PC-3 (cell line): ENCODE measurements at regions not wholly inside any gene's neighbourhood (a gene's known extent, or its start where the extent isn't known, plus 50 kb on each side); places are given as distances from the start of the nearest gene placed in this dataset.

ENCODE experiments used
- ATAC-seq: fragments of 200-7000 bp; cut with Tn5 transposase; 2 replicates; pipeline ENCODE4 v1.9.1; 2020; ENCODE audit warnings: mild to moderate bottlenecking, moderate library complexity
- BruUV-seq: library from RNA; stranded (reverse); fragments of 400-500 nt; replicated peaks from 2 replicates; lab custom pipeline; 2021; lab: Mats Ljungman, UMichigan
- CTCF ChIA-PET: fragments of 300-600 bp; sonication (Branson Sonifier 250); formaldehyde crosslinking; loops from one replicate; lab custom pipeline; 2022; ENCODE audit warnings: antibody characterized with exemption; lab: Charles Lee
- POLR2A ChIA-PET: fragments of 300-600 bp; sonication (Branson Sonifier 250); formaldehyde crosslinking; loops from one replicate; lab custom pipeline; 2022; ENCODE audit warnings: antibody characterized with exemption; ENCODE audit not compliant: unreplicated experiment; lab: Charles Lee
- DNase-seq: peaks from one replicate; pipeline ENCODE4 v3.0.0-alpha.2; 2015
- H2AFZ ChIP-seq: fragments of 300-600 bp; sonication (generic); 2 replicates; pipeline ENCODE4 v1.6.0; 2016; ENCODE audit warnings: antibody characterized with exemption, low read length
- H3F3A ChIP-seq: fragments of 300-600 bp; sonication (generic); one replicate; pipeline ENCODE4 v1.6.0; 2017; ENCODE audit warnings: antibody characterized with exemption, low read length, control low read depth, mild to moderate bottlenecking; ENCODE audit not compliant: unreplicated experiment
- H3K27ac ChIP-seq: fragments of 300-600 bp; sonication (generic); 2 replicates; pipeline ENCODE4 v1.5.1; 2016; ENCODE audit warnings: mild to moderate bottlenecking, low read length
- H3K27me3 ChIP-seq: fragments of 300-600 bp; sonication (generic); 2 replicates; pipeline ENCODE4 v1.6.1; 2016; ENCODE audit warnings: low read length, mixed read lengths
- H3K36me3 ChIP-seq: fragments of 300-600 bp; sonication (generic); 2 replicates; pipeline ENCODE4 v1.6.1; 2016; ENCODE audit warnings: low read depth, mixed run types, low read length, mixed read lengths
- H3K4me1 ChIP-seq: fragments of 300-600 bp; sonication (generic); 2 replicates; pipeline ENCODE4 v1.5.1; 2016; ENCODE audit warnings: low read length; ENCODE audit not compliant: insufficient read depth
- H3K4me2 ChIP-seq: fragments of 300-600 bp; sonication (generic); 2 replicates; pipeline ENCODE4 v1.6.0; 2016; ENCODE audit warnings: low read length
- H3K4me3 ChIP-seq: fragments of 300-600 bp; sonication (generic); 2 replicates; pipeline ENCODE4 v1.5.1; 2016; ENCODE audit warnings: mild to moderate bottlenecking, low read length, mixed read lengths
- H3K79me2 ChIP-seq: fragments of 300-600 bp; sonication (generic); 2 replicates; pipeline ENCODE4 v1.6.1; 2017; ENCODE audit warnings: low read length, mixed read lengths
- H3K9ac ChIP-seq: fragments of 300-600 bp; sonication (generic); 2 replicates; pipeline ENCODE4 v1.6.0; 2016; ENCODE audit warnings: mild to moderate bottlenecking, low read length
- H3K9me2 ChIP-seq: fragments of 300-600 bp; sonication (generic); replicated peaks from 2 replicates; pipeline ENCODE4 v1.6.1; 2016; ENCODE audit warnings: mixed run types, low read length, mixed read lengths
- H3K9me3 ChIP-seq: fragments of 300-600 bp; sonication (generic); 2 replicates; pipeline ENCODE4 v1.6.1; 2016; ENCODE audit warnings: low read length, mixed read lengths
- H4K20me1 ChIP-seq: fragments of 300-600 bp; sonication (generic); 2 replicates; pipeline ENCODE4 v1.6.1; 2016; ENCODE audit warnings: low read length, mixed read lengths
- CTCF ChIP-seq: fragments of 300-600 bp; sonication (generic); conservative IDR thresholded peaks from 2 replicates; pipeline ENCODE4 v1.5.1; 2017; ENCODE audit warnings: antibody characterized with exemption, low read depth, mild to moderate bottlenecking, low read length
- EZH2 ChIP-seq: fragments of 300-600 bp; sonication (generic); IDR thresholded peaks from one replicate; pipeline ENCODE4 v1.6.1; 2017; ENCODE audit warnings: antibody characterized with exemption, mild to moderate bottlenecking, low read length; ENCODE audit not compliant: unreplicated experiment
- EZH2phosphoT487 ChIP-seq: fragments of 300-600 bp; sonication (generic); IDR thresholded peaks from 2 replicates; pipeline ENCODE4 v1.6.1; 2018; ENCODE audit warnings: mild to moderate bottlenecking, antibody characterized with exemption, low read length, borderline replicate concordance
- intact Hi-C: fragments of 100-400 bp; cut with micrococcal nuclease; formaldehyde crosslinking; loops from 2 replicates; pipeline ENCODE4 v1.9.0; 2023

GRCh38 chr6:163837691-163838431, 423.3 kb downstream of the QKI start:
- no peak overlapping the region for H3K27ac ChIP-seq
- no peak overlapping the region for H3K9ac ChIP-seq
- no peaks in the 10 kb centered on the region for H3K9me3 ChIP-seq
- no peaks in the 10 kb centered on the region for H3K36me3 ChIP-seq
- ChIA-PET CTCF (no interaction called here), POLR2A (no interaction called here)
- intact Hi-C loops, result no loop called here
- no peak overlapping the region for H3K4me2 ChIP-seq
- H2AFZ ChIP-seq, result no peak overlapping the region
- no peak overlapping the region for H3K4me3 ChIP-seq
- no peaks in the 10 kb centered on the region for H3K4me1 ChIP-seq
- no TSS peak for BruUV-seq
- DNase-seq (no peak), ATAC-seq (no peak)
- 0 out of 2 replicates have a peak, but pooled peaks cover 7% of the 10 kb centered on the region for H3K27me3 ChIP-seq
- H4K20me1 ChIP-seq, result no peaks in the 10 kb centered on the region
- TF ChIP-seq CTCF (no peak), EZH2phosphoT487 (no peak), EZH2 (no peak)
- H3K79me2 ChIP-seq, result no peaks in the 10 kb centered on the region
- no peaks in the 10 kb centered on the region for H3F3A ChIP-seq
- H3K9me2 ChIP-seq, result no peaks in the 10 kb centered on the region

DNA sequence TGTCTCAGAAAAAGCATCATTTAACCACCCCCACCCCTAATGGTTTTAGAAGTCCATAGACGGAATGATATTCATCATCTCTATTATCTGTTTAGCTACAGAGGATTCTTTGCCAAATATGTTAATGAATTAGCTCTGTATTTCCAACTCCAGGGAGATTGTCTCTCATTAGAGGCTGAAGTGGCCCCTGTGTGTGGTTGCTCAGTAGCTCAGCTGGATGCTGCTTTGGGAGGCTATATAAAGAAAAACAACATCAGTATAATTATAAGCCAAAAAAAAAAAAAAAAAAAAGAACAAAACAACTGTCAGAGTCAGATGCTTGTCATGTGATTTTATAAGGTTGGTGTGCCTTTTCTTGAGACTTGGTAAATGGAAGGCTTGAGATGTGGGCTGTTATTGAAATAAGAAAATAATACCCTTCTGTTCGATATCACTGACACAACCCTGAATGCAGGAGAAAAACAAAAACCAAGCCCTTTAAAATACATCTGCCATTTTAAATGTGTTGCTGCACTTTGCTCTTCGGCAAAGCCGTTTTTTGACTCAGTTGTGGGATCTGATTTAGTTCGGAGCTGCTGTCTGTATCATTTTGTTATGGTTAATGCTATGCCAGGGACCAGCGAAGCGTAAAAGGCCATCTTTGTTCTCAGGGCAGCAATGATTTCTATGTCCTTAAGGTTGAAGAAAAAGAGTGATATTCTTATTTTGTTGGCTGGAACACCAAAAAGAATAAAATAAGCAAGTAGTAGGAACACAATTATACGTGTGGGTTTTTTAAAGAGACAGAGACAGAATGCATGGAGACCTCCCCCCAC, 422.6 kb downstream of the QKI start:
- DNase-seq, result no peak
- Histone ChIP-seq H3K4me3 (no peak overlapping the region), H2AFZ (no peak overlapping the region), H3F3A (no peaks in the 10 kb centered on the region), H4K20me1 (no peaks in the 10 kb centered on the region), H3K36me3 (no peaks in the 10 kb centered on the region), H3K4me1 (no peaks in the 10 kb centered on the region), H3K9me3 (no peaks in the 10 kb centered on the region), H3K9ac (no peak overlapping the region), H3K27ac (no peak overlapping the region), H3K9me2 (no peaks in the 10 kb centered on the region), H3K79me2 (no peaks in the 10 kb centered on the region), H3K4me2 (no peak overlapping the region), H3K27me3 (0 out of 2 replicates have a peak, but pooled peaks cover 7% of the 10 kb centered on the region)
- CTCF ChIA-PET, result no interaction called here
- TF ChIP-seq EZH2phosphoT487 (no peak), CTCF (no peak), EZH2 (no peak)
- intact Hi-C loops, result no loop called here
- POLR2A ChIA-PET, result no interaction called here
- ATAC-seq, result no peak
- no TSS peak for BruUV-seq
